Thoracic aorta (tissue), 2 donors: ENCODE measurements at regions not wholly inside any gene's neighbourhood (a gene's known extent, or its start where the extent isn't known, plus 50 kb on each side); places are given as distances from the start of the nearest gene placed in this dataset.

Source experiments
- ATAC-seq: fragments of 150-250 bp; one replicate; pipeline ENCODE4 v1.8.0; 2017; ENCODE audit warnings: low read depth; ENCODE audit not compliant: insufficient number of reproducible peaks, low FRiP score
- DNase-seq: peaks from one replicate; pipeline ENCODE4 v3.0.0-alpha.2; 2020; ENCODE audit warnings: low spot score
- H3K27ac ChIP-seq, 2 donors: fragments of 200-600 bp; sonication (generic); 1 replicate in 1 of 2; 2 replicates in 1 of 2; pipeline ENCODE4 v1.5.1; 2016; ENCODE audit warnings: mild to moderate bottlenecking in 2 of 2, moderate library complexity in 2 of 2
- H3K27me3 ChIP-seq: fragments of 200-600 bp; sonication (generic); replicated peaks from 2 replicates; pipeline ENCODE4 v1.6.0; 2016; ENCODE audit warnings: mild to moderate bottlenecking; ENCODE audit not compliant: insufficient read depth
- H3K36me3 ChIP-seq: fragments of 200-600 bp; sonication (generic); one replicate; pipeline ENCODE4 v1.5.1; 2016
- H3K4me1 ChIP-seq, 2 donors: fragments of 200-600 bp; sonication (generic); 1 replicate in 1 of 2; 2 replicates in 1 of 2; pipeline versions ENCODE4 v1.5.1 to v1.6.0; 2016; ENCODE audit warnings: low read depth in 2 of 2, mild to moderate bottlenecking in 1 of 2; ENCODE audit not compliant: control insufficient read depth in 1 of 2
- H3K4me3 ChIP-seq: fragments of 200-600 bp; sonication (generic); 2 replicates; pipeline ENCODE4 v1.5.1; 2016; ENCODE audit warnings: mild to moderate bottlenecking
- H3K9me3 ChIP-seq: fragments of 200-600 bp; sonication (generic); 2 replicates; pipeline ENCODE4 v1.5.1; 2016
- TF ChIP-seq, protein P1 (sequence below): fragments of 200-600 bp; sonication (generic); IDR thresholded peaks from one replicate; pipeline ENCODE4 v1.5.1; 2019; ENCODE audit warnings: antibody characterized with exemption

GRCh38 chr16:79501446-79501845 lies 99.1 kb downstream of the MAF start:
- no peak overlapping the region for H3K27ac ChIP-seq
- no peaks in the 10 kb centered on the region for H3K9me3 ChIP-seq
- H3K27me3 ChIP-seq: no peaks in the 10 kb centered on the region
- H3K4me1 ChIP-seq: no peaks in the 10 kb centered on the region
- ATAC-seq (no peak), DNase-seq (no peak)
- TF ChIP-seq, protein P1, sequence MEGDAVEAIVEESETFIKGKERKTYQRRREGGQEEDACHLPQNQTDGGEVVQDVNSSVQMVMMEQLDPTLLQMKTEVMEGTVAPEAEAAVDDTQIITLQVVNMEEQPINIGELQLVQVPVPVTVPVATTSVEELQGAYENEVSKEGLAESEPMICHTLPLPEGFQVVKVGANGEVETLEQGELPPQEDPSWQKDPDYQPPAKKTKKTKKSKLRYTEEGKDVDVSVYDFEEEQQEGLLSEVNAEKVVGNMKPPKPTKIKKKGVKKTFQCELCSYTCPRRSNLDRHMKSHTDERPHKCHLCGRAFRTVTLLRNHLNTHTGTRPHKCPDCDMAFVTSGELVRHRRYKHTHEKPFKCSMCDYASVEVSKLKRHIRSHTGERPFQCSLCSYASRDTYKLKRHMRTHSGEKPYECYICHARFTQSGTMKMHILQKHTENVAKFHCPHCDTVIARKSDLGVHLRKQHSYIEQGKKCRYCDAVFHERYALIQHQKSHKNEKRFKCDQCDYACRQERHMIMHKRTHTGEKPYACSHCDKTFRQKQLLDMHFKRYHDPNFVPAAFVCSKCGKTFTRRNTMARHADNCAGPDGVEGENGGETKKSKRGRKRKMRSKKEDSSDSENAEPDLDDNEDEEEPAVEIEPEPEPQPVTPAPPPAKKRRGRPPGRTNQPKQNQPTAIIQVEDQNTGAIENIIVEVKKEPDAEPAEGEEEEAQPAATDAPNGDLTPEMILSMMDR: no peak
- H3K36me3 ChIP-seq: no peaks in the 10 kb centered on the region
- H3K4me3 ChIP-seq: no peak overlapping the region

DNA sequence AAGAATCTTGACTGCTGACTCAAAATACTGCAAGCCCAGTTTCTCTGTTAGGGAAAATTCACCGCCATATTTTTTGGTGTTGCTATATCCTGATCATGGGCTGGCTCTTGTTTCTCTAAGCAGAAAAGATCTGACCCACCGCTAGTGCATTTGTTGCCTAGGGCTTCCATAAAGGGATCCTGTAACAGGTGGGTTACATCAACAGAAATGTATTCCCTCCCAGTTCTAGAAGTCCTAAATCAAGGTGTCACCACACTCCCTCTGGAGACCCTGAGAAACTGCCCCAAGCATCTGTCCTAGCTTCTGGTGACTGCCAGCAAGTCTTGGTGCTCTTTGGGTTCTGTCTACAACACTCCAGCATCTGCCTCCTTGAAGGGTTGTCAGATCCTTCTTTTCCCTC lies 99.7 kb downstream of the MAF start:
- Histone ChIP-seq H3K4me1 (no peaks in the 10 kb centered on the region), H3K27me3 (no peaks in the 10 kb centered on the region), H3K4me3 (no peak overlapping the region), H3K36me3 (no peaks in the 10 kb centered on the region), H3K9me3 (no peaks in the 10 kb centered on the region), H3K27ac (no peak overlapping the region)
- TF ChIP-seq, protein P1: no peak
- DNase-seq: no peak
- no peak for ATAC-seq

DNA sequence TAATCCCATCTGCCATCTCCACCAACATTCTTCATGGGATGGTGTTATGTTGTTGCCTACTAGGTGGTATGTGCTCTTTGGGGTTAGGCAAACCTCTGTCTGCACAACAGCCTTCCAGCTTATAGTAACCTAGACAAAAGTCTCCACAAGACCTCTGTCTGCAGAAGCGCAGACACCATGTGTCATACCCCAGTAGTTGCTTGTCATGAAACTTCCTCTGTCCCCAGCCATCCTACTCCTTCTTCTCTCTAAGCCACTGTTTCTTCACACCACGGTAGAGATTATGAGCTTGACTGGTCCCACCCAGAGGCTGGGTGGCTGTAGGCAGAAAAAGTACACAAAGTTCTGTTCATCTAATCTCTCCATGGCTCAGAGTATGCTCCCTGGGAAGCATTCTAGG lies 100.3 kb downstream of the MAF start:
- ATAC-seq: no peak
- Histone ChIP-seq H3K27me3 (no peaks in the 10 kb centered on the region), H3K9me3 (no peaks in the 10 kb centered on the region), H3K36me3 (no peaks in the 10 kb centered on the region), H3K4me3 (no peak overlapping the region), H3K27ac (no peak overlapping the region), H3K4me1 (no peaks in the 10 kb centered on the region)
- no peak for DNase-seq
- TF ChIP-seq, protein P1: no peak

GRCh38 chr16:79498928-79499327 lies 101.6 kb downstream of the MAF start:
- DNase-seq (no peak), ATAC-seq (no peak)
- H3K36me3 ChIP-seq: no peaks in the 10 kb centered on the region
- H3K4me3 ChIP-seq: no peak overlapping the region
- no peaks in the 10 kb centered on the region for H3K4me1 ChIP-seq
- no peaks in the 10 kb centered on the region for H3K9me3 ChIP-seq
- no peaks in the 10 kb centered on the region for H3K27me3 ChIP-seq
- no peak overlapping the region for H3K27ac ChIP-seq
- TF ChIP-seq, protein P1: no peak

- no peaks in the 10 kb centered on the region for H3K9me3 ChIP-seq
- H3K27ac ChIP-seq: no peak overlapping the region
- ATAC-seq: no peak
- H3K4me1 ChIP-seq: no peaks in the 10 kb centered on the region
- H3K27me3 ChIP-seq: no peaks in the 10 kb centered on the region
- DNase-seq: no peak
- H3K4me3 ChIP-seq: no peak overlapping the region
- no peaks in the 10 kb centered on the region for H3K36me3 ChIP-seq
- TF ChIP-seq, protein P1: no peak
Observed at GRCh38 chr16:79497606-79498350, 102.8 kb downstream of the MAF start.
